GM23338 (cell line): ENCODE measurements at regions not wholly inside any gene's neighbourhood (a gene's known extent, or its start where the extent isn't known, plus 50 kb on each side); places are given as distances from the start of the nearest gene placed in this dataset.

Experiments used
- CREB1 ChIP-seq: fragments of 250-450 bp; sonication (Bioruptor Pico); IDR thresholded peaks from 2 replicates; pipeline ENCODE4 v1.5.0; 2020; ENCODE audit warnings: low read depth, mild to moderate bottlenecking, moderate library complexity
- CTCF ChIP-seq, 2 experiments: fragments of 200-600 bp in 1 of 2; sonication (generic) in 1 of 2; conservative IDR thresholded peaks; 2 replicates each; pipeline versions ENCODE4 v1.5.1 to v1.6.1; 2016 to 2017; ENCODE audit warnings: antibody characterized with exemption in 2 of 2, low read depth in 2 of 2, mild to moderate bottlenecking in 2 of 2, moderate library complexity in 1 of 2
- ETS1 ChIP-seq: IDR thresholded peaks from 2 replicates; pipeline ENCODE4 v1.6.1; 2016; ENCODE audit warnings: antibody characterized with exemption
- EZH2 ChIP-seq: fragments of 200-600 bp; sonication (generic); IDR thresholded peaks from one replicate; pipeline ENCODE4 v1.8.0; 2017; ENCODE audit warnings: antibody characterized with exemption, mild to moderate bottlenecking, low read depth; ENCODE audit not compliant: unreplicated experiment
- EZH2phosphoT487 ChIP-seq: fragments of 200-600 bp; sonication (generic); IDR thresholded peaks from one replicate; pipeline ENCODE4 v1.8.1; 2018; ENCODE audit warnings: antibody characterized with exemption; ENCODE audit not compliant: unreplicated experiment
- JUNB ChIP-seq: IDR thresholded peaks from one replicate; pipeline ENCODE4 v1.6.1; 2016; ENCODE audit warnings: antibody characterized with exemption; ENCODE audit not compliant: unreplicated experiment
- NANOG ChIP-seq: IDR thresholded peaks from 2 replicates; pipeline ENCODE4 v1.6.1; 2016; ENCODE audit warnings: antibody characterized with exemption, borderline replicate concordance
- POLR2AphosphoS5 ChIP-seq: IDR thresholded peaks from 2 replicates; pipeline ENCODE4 v1.6.1; 2016; ENCODE audit warnings: antibody characterized with exemption, low read depth
- ZNF114 ChIP-seq: fragments of 250-450 bp; sonication (Bioruptor Pico); IDR thresholded peaks from 2 replicates; pipeline ENCODE4 v1.5.0; 2020; ENCODE audit warnings: mild to moderate bottlenecking, moderate library complexity
- ZNF331 ChIP-seq: fragments of 250-450 bp; sonication (Bioruptor Pico); IDR thresholded peaks from 2 replicates; pipeline ENCODE4 v1.5.0; 2020; ENCODE audit warnings: low read depth, mild to moderate bottlenecking, moderate library complexity
- ZNF462 ChIP-seq: fragments of 250-450 bp; sonication (Bioruptor Pico); IDR thresholded peaks from 2 replicates; pipeline ENCODE4 v1.5.0; 2020; ENCODE audit warnings: mild to moderate bottlenecking, moderate library complexity
- TF ChIP-seq, protein P1 (sequence below): IDR thresholded peaks from one replicate; pipeline ENCODE4 v1.6.1; 2018; ENCODE audit warnings: antibody characterized with exemption; ENCODE audit not compliant: unreplicated experiment

- TF ChIP-seq EZH2phosphoT487 (no peak), CTCF (conservative IDR thresholded peaks at IDR 0.05; ENCODE audit: low read depth in 2 of 2) (no peak), POLR2AphosphoS5 (no peak), EZH2 (no peak), JUNB (no peak), CREB1 (CRISPR knock-in tag) (no peak), ETS1 (no peak), ZNF462 (CRISPR knock-in tag) (no peak), ZNF331 (CRISPR knock-in tag) (no peak), ZNF114 (CRISPR knock-in tag) (no peak), NANOG (no peak)
- TF ChIP-seq, protein P1, sequence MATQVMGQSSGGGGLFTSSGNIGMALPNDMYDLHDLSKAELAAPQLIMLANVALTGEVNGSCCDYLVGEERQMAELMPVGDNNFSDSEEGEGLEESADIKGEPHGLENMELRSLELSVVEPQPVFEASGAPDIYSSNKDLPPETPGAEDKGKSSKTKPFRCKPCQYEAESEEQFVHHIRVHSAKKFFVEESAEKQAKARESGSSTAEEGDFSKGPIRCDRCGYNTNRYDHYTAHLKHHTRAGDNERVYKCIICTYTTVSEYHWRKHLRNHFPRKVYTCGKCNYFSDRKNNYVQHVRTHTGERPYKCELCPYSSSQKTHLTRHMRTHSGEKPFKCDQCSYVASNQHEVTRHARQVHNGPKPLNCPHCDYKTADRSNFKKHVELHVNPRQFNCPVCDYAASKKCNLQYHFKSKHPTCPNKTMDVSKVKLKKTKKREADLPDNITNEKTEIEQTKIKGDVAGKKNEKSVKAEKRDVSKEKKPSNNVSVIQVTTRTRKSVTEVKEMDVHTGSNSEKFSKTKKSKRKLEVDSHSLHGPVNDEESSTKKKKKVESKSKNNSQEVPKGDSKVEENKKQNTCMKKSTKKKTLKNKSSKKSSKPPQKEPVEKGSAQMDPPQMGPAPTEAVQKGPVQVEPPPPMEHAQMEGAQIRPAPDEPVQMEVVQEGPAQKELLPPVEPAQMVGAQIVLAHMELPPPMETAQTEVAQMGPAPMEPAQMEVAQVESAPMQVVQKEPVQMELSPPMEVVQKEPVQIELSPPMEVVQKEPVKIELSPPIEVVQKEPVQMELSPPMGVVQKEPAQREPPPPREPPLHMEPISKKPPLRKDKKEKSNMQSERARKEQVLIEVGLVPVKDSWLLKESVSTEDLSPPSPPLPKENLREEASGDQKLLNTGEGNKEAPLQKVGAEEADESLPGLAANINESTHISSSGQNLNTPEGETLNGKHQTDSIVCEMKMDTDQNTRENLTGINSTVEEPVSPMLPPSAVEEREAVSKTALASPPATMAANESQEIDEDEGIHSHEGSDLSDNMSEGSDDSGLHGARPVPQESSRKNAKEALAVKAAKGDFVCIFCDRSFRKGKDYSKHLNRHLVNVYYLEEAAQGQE: no peak
Observed at GRCh38 chr2:103353774-103354173, 591.9 kb downstream of the TMEM182 start.
